Ishikawa (cell line): ENCODE measurements at regions not wholly inside any gene's neighbourhood (a gene's known extent, or its start where the extent isn't known, plus 50 kb on each side); places are given as distances from the start of the nearest gene placed in this dataset.

Experiments used
- RAD21 ChIP-seq: IDR thresholded peaks from 2 replicates; pipeline ENCODE4 v1.6.1; 2012; ENCODE audit warnings: low read depth
- TAF1 ChIP-seq: IDR thresholded peaks from 2 replicates; pipeline ENCODE4 v1.6.1; 2012; ENCODE audit warnings: low read depth, mild to moderate bottlenecking
- TEAD4 ChIP-seq: IDR thresholded peaks from 2 replicates; pipeline ENCODE4 v1.6.1; 2012
- USF1 ChIP-seq: IDR thresholded peaks from 2 replicates; pipeline ENCODE4 v1.6.1; 2012
- YY1 ChIP-seq: IDR thresholded peaks from 2 replicates; pipeline ENCODE4 v1.6.1; 2012; ENCODE audit warnings: low read depth
- ZBTB7A ChIP-seq: IDR thresholded peaks from 2 replicates; pipeline ENCODE4 v1.6.1; 2012; ENCODE audit warnings: low read depth
- TF ChIP-seq, protein P1 (sequence below): IDR thresholded peaks from 2 replicates; pipeline ENCODE4 v1.6.1; 2012; ENCODE audit warnings: low read depth, mild to moderate bottlenecking

- TF ChIP-seq TEAD4 = no peak
- no peak for TF ChIP-seq USF1
- no peak for TF ChIP-seq YY1
- TF ChIP-seq, protein P1, sequence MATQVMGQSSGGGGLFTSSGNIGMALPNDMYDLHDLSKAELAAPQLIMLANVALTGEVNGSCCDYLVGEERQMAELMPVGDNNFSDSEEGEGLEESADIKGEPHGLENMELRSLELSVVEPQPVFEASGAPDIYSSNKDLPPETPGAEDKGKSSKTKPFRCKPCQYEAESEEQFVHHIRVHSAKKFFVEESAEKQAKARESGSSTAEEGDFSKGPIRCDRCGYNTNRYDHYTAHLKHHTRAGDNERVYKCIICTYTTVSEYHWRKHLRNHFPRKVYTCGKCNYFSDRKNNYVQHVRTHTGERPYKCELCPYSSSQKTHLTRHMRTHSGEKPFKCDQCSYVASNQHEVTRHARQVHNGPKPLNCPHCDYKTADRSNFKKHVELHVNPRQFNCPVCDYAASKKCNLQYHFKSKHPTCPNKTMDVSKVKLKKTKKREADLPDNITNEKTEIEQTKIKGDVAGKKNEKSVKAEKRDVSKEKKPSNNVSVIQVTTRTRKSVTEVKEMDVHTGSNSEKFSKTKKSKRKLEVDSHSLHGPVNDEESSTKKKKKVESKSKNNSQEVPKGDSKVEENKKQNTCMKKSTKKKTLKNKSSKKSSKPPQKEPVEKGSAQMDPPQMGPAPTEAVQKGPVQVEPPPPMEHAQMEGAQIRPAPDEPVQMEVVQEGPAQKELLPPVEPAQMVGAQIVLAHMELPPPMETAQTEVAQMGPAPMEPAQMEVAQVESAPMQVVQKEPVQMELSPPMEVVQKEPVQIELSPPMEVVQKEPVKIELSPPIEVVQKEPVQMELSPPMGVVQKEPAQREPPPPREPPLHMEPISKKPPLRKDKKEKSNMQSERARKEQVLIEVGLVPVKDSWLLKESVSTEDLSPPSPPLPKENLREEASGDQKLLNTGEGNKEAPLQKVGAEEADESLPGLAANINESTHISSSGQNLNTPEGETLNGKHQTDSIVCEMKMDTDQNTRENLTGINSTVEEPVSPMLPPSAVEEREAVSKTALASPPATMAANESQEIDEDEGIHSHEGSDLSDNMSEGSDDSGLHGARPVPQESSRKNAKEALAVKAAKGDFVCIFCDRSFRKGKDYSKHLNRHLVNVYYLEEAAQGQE = no peak
- no peak for TF ChIP-seq RAD21
- TF ChIP-seq ZBTB7A = no peak
- no peak for TF ChIP-seq TAF1
Measured at GRCh38 chr3:56921573-56922453, 120.1 kb upstream of the ARHGEF3 start.
